PFSK-1 (cell line): ENCODE measurements at regions not wholly inside any gene's neighbourhood (a gene's known extent, or its start where the extent isn't known, plus 50 kb on each side); places are given as distances from the start of the nearest gene placed in this dataset.
A peak's percentile ranks its signal among the peaks of the same experiment; 100 is the strongest.

Source experiments
- FOXP2 ChIP-seq: optimal IDR thresholded peaks from 2 replicates; pipeline ENCODE3; 2011; ENCODE audit warnings: borderline replicate concordance, control low read depth, inconsistent platforms; ENCODE audit not compliant: insufficient read depth; ENCODE audit errors: extremely low read length, extremely low read depth
- POLR2AphosphoS5 ChIP-seq: IDR thresholded peaks from 2 replicates; pipeline ENCODE4 v1.6.1; 2012; ENCODE audit warnings: low read depth, mild to moderate bottlenecking, control low read depth, low read length, moderate library complexity
- SIN3A ChIP-seq: IDR thresholded peaks from 2 replicates; pipeline ENCODE4 v1.6.1; 2012; ENCODE audit warnings: mild to moderate bottlenecking, low read length, moderate library complexity, borderline replicate concordance; ENCODE audit not compliant: insufficient read depth
- TAF1 ChIP-seq: IDR thresholded peaks from 2 replicates; pipeline ENCODE4 v1.6.1; 2012; ENCODE audit warnings: low read length, control low read depth, borderline replicate concordance; ENCODE audit not compliant: insufficient read depth
- TF ChIP-seq, protein P1 (sequence below), 2 experiments: IDR thresholded peaks; 2 replicates each; pipeline versions ENCODE4 v1.6.1 to v1.8.0; 2011 to 2012; ENCODE audit warnings: low read depth in 2 of 2, low read length in 2 of 2, control low read depth in 1 of 2, inconsistent platforms in 1 of 2, mild to moderate bottlenecking in 1 of 2, moderate library complexity in 1 of 2; ENCODE audit not compliant: insufficient read depth in 1 of 2

DNA sequence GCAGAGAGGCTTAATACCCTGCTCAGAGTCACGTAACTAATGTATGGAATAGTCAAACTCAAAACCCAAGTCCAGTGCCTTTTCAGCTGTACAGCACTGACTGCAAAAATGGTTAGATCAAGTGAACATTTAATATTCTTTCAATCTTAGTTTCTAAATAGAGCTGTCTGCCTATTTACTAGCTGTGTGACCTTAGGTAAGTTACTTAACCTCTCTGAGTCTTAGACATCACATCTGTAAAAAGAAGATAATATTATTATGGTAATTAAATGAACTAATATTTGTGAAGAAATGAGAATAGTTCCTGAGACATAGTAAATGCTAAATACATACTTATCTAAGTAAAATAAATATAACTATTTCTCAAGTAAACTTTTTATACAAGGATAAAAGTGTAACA lies 235.5 kb downstream of the SAMD5 start:
- TF ChIP-seq, protein P1, sequence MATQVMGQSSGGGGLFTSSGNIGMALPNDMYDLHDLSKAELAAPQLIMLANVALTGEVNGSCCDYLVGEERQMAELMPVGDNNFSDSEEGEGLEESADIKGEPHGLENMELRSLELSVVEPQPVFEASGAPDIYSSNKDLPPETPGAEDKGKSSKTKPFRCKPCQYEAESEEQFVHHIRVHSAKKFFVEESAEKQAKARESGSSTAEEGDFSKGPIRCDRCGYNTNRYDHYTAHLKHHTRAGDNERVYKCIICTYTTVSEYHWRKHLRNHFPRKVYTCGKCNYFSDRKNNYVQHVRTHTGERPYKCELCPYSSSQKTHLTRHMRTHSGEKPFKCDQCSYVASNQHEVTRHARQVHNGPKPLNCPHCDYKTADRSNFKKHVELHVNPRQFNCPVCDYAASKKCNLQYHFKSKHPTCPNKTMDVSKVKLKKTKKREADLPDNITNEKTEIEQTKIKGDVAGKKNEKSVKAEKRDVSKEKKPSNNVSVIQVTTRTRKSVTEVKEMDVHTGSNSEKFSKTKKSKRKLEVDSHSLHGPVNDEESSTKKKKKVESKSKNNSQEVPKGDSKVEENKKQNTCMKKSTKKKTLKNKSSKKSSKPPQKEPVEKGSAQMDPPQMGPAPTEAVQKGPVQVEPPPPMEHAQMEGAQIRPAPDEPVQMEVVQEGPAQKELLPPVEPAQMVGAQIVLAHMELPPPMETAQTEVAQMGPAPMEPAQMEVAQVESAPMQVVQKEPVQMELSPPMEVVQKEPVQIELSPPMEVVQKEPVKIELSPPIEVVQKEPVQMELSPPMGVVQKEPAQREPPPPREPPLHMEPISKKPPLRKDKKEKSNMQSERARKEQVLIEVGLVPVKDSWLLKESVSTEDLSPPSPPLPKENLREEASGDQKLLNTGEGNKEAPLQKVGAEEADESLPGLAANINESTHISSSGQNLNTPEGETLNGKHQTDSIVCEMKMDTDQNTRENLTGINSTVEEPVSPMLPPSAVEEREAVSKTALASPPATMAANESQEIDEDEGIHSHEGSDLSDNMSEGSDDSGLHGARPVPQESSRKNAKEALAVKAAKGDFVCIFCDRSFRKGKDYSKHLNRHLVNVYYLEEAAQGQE (IDR thresholded peaks at IDR 0.05; ENCODE audit: insufficient read depth in 1 of 2, low read depth in 2 of 2, low read length in 2 of 2) = no peak
- TF ChIP-seq SIN3A (no peak), POLR2AphosphoS5 (no peak), FOXP2 (no peak), TAF1 (no peak)

DNA sequence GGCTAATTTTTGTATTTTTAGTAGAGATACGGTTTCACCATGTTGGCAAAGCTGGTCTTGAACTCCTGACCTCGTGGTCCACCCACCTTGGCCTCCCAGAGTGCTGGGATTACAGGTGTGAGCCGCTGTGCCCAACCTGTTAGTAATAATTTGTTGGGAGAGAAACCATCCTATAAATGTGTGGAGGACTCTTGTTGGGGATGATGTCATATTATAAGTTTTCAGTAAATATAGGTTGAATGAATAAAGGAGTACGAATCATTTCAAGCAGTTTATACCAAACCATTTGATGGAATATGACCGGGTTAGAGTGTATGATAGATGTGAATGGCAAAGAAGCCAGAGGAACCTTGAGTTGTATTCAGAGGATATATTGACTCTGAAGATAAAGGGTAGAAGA lies 240.8 kb downstream of the SAMD5 start:
- no peak for TF ChIP-seq SIN3A
- TF ChIP-seq, protein P1 (IDR thresholded peaks at IDR 0.05; ENCODE audit: insufficient read depth in 1 of 2, low read depth in 2 of 2, low read length in 2 of 2) = no peak
- no peak for TF ChIP-seq FOXP2
- TF ChIP-seq POLR2AphosphoS5 = no peak
- TF ChIP-seq TAF1 = no peak

GRCh38 chr6:147750413-147750812 lies 241.9 kb downstream of the SAMD5 start:
- TF ChIP-seq, protein P1 (IDR thresholded peaks at IDR 0.05; ENCODE audit: insufficient read depth in 1 of 2, low read depth in 2 of 2, low read length in 2 of 2) = no peak

- TF ChIP-seq, protein P1 (IDR thresholded peaks at IDR 0.05; ENCODE audit: insufficient read depth in 1 of 2, low read depth in 2 of 2, low read length in 2 of 2) = peak; percentile 66 to 80
- no peak for TF ChIP-seq SIN3A
Observed at GRCh38 chr6:147751232-147751631, 242.7 kb downstream of the SAMD5 start.

DNA sequence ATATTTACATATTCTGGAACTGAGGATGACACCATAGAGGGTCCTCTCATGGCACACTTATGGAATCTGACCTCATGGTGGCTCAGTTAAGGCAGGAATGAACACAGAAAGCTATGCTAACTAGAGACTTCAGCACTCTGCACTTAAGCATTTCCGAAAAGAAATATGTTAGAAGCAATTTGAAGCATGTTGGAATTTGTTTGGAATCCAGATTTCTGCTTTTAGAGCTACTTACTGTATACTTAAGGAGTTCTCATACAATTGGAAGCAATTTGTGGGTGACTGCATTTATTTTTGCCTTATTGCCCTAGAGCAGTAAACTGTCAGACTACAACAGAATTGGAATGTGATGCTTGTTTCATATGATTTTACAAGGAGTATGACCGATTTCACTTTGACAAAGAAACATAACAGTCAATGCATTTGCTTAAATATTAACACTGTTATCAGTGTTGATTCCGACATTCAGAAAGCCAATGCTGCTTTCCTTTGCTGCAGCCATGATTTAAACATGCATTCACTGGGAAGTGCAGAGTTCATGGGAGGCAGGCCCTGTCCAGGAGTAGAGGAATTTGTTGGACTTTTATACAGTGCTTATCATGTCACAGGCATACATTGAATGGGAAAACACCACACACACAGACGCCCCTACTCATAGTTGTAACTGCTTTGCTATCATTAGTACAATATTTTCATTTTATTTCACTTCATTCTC lies 244.4 kb downstream of the SAMD5 start:
- TF ChIP-seq POLR2AphosphoS5 = no peak
- TF ChIP-seq FOXP2 = no peak
- no peak for TF ChIP-seq TAF1
- TF ChIP-seq, protein P1 (IDR thresholded peaks at IDR 0.05; ENCODE audit: insufficient read depth in 1 of 2, low read depth in 2 of 2, low read length in 2 of 2) = no peak
- TF ChIP-seq SIN3A = no peak
